CD4-positive, alpha-beta T cell treated with Interleukin-15 for 1 hour (primary cell): ENCODE measurements at regions not wholly inside any gene's neighbourhood (a gene's known extent, or its start where the extent isn't known, plus 50 kb on each side); places are given as distances from the start of the nearest gene placed in this dataset.

Source experiments
- DNase-seq: peaks from one replicate; pipeline ENCODE4 v3.0.0-alpha.2; 2020

DNA sequence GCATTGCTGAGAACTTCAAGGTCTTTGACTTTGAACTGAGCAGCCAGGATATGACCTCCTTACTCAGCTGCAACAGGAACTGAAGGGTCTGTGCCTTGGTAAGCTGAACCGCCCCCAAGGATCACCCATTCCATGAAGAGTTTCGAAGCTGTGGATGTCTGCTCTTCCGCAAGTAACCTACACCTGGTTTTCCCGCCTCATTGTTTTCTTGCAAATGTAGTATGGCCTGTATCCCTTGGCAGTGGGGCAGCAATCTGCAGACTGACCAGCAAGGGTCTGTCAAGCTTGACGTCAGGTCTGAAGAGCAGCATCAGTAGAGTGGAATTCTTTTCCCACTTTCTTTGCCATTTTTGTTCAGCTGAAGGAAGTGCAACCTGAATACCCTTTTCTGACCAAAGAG is 62.6 kb upstream of the RAB12 start:
- no peak for DNase-seq

DNA sequence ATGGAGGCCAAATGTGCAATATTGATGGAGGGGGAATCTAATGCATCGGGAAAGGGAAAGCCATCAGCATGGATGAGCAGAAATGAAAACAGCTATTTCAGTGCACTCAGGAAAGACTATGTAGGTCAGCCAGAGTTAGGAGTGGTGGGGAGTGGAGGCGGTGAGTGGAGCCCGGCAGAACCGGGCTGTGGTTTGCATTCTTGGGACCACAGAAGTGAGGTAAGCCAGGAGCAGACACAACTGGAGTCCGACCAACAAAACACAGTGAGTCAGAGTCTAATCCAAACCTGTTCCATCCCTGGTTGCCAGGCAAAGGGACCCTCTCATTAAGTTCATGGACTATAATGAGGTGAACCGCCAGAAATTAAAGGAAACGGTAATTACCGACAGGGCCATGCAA is 61.1 kb upstream of the RAB12 start:
- DNase-seq: no peak

DNA sequence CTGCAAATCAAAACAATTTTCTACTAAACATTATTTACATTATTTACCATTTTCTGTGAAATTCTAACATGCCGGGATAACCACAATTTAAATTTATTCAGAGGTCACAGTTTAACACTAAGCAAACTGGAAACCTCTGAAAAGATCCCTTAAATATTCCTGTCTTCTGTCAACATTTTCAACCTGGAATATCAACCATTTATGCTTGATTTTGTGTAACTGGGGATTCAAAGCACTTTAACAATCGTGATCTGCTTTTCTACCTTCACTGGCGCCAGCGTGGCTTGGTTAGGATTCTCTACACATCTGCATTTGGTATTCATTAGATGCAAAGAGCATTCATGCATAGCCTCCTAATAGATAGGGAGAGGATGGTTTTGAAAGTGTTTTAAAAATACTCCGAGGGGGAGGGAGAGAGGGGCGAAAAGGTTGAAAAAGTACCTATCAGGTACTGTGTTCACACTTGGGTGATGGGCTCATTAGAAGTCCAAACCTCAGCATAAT is 59.9 kb upstream of the RAB12 start:
- no peak for DNase-seq

DNA sequence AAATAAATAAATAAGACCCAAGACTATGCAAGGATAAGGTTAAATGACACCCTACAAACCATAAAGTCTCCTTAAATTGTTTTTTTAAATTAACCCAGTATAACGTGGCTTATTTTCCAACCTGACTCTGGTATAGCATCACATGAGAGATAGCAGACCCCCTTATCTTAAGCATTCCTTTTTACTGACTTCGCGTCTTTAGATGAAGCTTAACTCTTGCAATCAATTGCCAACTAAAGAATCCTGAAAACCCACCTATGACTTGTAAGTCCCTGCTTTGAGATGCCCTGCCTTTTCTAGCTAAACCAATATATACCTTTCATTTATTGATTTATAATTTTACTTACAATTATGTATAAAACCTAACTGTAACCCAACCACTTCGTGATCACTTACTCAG is 57.1 kb upstream of the RAB12 start:
- DNase-seq: no peak

DNA sequence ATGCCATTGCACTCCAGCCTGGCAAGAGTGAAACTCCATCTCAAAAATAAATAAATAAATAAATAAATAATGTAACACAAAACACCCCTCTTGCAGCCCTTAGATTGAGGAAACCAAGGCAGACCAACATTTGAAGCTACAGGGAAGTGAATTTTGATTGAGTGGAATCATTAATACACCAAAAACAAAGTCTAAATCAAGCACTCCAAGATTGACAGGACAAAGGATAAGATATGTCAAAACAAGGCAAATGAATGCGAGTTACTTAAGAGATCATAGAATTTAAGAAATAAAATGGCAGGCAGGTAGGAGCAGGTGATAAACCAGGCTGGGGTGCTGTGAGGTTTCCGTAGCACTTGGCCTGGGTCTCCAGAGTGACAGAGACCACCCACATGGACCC is 54.9 kb upstream of the RAB12 start:
- no peak for DNase-seq

DNA sequence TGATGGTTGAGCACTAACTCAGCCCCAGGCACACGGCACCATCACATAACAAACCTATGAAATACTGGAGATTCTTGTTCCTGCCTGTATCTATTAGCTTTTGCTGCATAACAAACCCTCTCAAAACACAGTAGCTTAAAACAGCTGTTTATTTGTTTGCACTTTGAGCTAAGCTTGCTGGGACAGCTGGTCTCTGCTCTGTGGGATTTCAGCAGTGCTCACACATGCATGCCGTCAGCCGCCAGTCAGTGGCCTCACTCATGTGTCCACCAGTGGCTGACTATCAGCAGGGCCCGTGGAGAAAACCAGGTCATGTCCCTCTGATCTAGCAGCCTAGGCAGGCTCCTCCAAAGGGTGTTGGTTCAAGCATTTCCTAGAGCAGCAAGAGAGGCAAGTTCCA is 52.8 kb upstream of the RAB12 start:
- DNase-seq: no peak
